Thyroid gland (tissue), 4 donors: ENCODE measurements at regions not wholly inside any gene's neighbourhood (a gene's known extent, or its start where the extent isn't known, plus 50 kb on each side); places are given as distances from the start of the nearest gene placed in this dataset.

ENCODE experiments used
- POLR2A ChIP-seq, 2 donors: fragments of 450-650 bp; IDR thresholded peaks; one replicate each; pipeline ENCODE4 v1.6.1; 2017; ENCODE audit warnings: antibody characterized with exemption in 2 of 2, mild to moderate bottlenecking in 2 of 2, moderate library complexity in 1 of 2
- TF ChIP-seq, protein P1 (sequence below), 6 experiments: fragments of 200-600 bp in 3 of 6; fragments of 450-650 bp in 3 of 6; sonication (generic) in 3 of 6; IDR thresholded peaks; one replicate each; pipeline ENCODE4 v1.5.1; 2016 to 2019; ENCODE audit warnings: antibody characterized with exemption in 6 of 6, mild to moderate bottlenecking in 2 of 6, inconsistent platforms in 1 of 6, moderate library complexity in 1 of 6

- TF ChIP-seq, protein P1, sequence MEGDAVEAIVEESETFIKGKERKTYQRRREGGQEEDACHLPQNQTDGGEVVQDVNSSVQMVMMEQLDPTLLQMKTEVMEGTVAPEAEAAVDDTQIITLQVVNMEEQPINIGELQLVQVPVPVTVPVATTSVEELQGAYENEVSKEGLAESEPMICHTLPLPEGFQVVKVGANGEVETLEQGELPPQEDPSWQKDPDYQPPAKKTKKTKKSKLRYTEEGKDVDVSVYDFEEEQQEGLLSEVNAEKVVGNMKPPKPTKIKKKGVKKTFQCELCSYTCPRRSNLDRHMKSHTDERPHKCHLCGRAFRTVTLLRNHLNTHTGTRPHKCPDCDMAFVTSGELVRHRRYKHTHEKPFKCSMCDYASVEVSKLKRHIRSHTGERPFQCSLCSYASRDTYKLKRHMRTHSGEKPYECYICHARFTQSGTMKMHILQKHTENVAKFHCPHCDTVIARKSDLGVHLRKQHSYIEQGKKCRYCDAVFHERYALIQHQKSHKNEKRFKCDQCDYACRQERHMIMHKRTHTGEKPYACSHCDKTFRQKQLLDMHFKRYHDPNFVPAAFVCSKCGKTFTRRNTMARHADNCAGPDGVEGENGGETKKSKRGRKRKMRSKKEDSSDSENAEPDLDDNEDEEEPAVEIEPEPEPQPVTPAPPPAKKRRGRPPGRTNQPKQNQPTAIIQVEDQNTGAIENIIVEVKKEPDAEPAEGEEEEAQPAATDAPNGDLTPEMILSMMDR (IDR thresholded peaks at IDR 0.05) = no peak
- no peak for TF ChIP-seq POLR2A (IDR thresholded peaks at IDR 0.05)
Measured at GRCh38 chr2:30380824-30381223, 66.2 kb upstream of the LCLAT1 start.
